ENCODE measurements at regions not wholly inside any gene's neighbourhood (a gene's known extent, or its start where the extent isn't known, plus 50 kb on each side); places are given as distances from the start of the nearest gene placed in this dataset.
"Not testable (repeated sequence)": the region's sequence is repeated elsewhere in the genome, so short reads cannot be mapped to it uniquely, and the experiment has no call there.

GRCh38 chr6:91242614-91242949 is 655.7 kb upstream of the MAP3K7 start:
- DNase-seq (ENCODE audit: low spot score) = no peak

GRCh38 chr6:91241946-91242613 is 655.2 kb upstream of the MAP3K7 start:
- DNase-seq (ENCODE audit: low spot score) = peak; percentile 19

- DNase-seq (ENCODE audit: low spot score) = no peak
These were observed 654.2 kb upstream of the MAP3K7 start for GRCh38 chr6:91240878-91241603.

- no peak for DNase-seq (ENCODE audit: low spot score)
These were observed 634.3 kb upstream of the MAP3K7 start for GRCh38 chr6:91221072-91221720.

GRCh38 chr6:91213229-91213901 is 626.5 kb upstream of the MAP3K7 start:
- no peak for DNase-seq (ENCODE audit: low spot score)

GRCh38 chr6:91198588-91199255 is 611.9 kb upstream of the MAP3K7 start:
- DNase-seq (ENCODE audit: low spot score) = no peak

- DNase-seq (ENCODE audit: low spot score) = no peak
These were observed 609.9 kb upstream of the MAP3K7 start for GRCh38 chr6:91196729-91197128.

GRCh38 chr6:91193446-91193845 is 606.6 kb upstream of the MAP3K7 start:
- DNase-seq (ENCODE audit: low spot score) = no peak

GRCh38 chr6:91190041-91190440 is 603.2 kb upstream of the MAP3K7 start:
- DNase-seq (ENCODE audit: low spot score) = not testable (repeated sequence)

- DNase-seq (ENCODE audit: low spot score) = no peak
These were observed 598.2 kb upstream of the MAP3K7 start for GRCh38 chr6:91185072-91185471.

- DNase-seq (ENCODE audit: low spot score) = no peak
These were observed 594.5 kb upstream of the MAP3K7 start for GRCh38 chr6:91181416-91181815.

GRCh38 chr6:91173651-91174050 is 586.8 kb upstream of the MAP3K7 start:
- no peak for DNase-seq (ENCODE audit: low spot score)

GRCh38 chr6:91173186-91173585 is 586.3 kb upstream of the MAP3K7 start:
- DNase-seq (ENCODE audit: low spot score) = no peak

- no peak for DNase-seq (ENCODE audit: low spot score)
These were observed 585.0 kb upstream of the MAP3K7 start for GRCh38 chr6:91171754-91172462.

GRCh38 chr6:91167846-91168245 is 581.0 kb upstream of the MAP3K7 start:
- peak; percentile 36 for DNase-seq (ENCODE audit: low spot score)

GRCh38 chr6:91166271-91167046 is 579.6 kb upstream of the MAP3K7 start:
- no peak for DNase-seq (ENCODE audit: low spot score)

GRCh38 chr6:91164105-91164504 is 577.2 kb upstream of the MAP3K7 start:
- no peak for DNase-seq (ENCODE audit: low spot score)

- DNase-seq (ENCODE audit: low spot score) = no peak
These were observed 574.4 kb upstream of the MAP3K7 start for GRCh38 chr6:91161246-91161645.

- DNase-seq (ENCODE audit: low spot score) = no peak
These were observed 568.4 kb upstream of the MAP3K7 start for GRCh38 chr6:91155129-91155785.

- no peak for DNase-seq (ENCODE audit: low spot score)
These were observed 566.0 kb upstream of the MAP3K7 start for GRCh38 chr6:91152824-91153223.

Measured in HT-29 (cell line).